K562 (cell line): ENCODE measurements at regions not wholly inside any gene's neighbourhood (a gene's known extent, or its start where the extent isn't known, plus 50 kb on each side); places are given as distances from the start of the nearest gene placed in this dataset.
"Not testable (repeated sequence)": the region's sequence is repeated elsewhere in the genome, so short reads cannot be mapped to it uniquely, and the experiment has no call there.

Experiments
- CHD1 ChIP-seq: fragments of 200-600 bp; sonication (generic); IDR thresholded peaks from one replicate; pipeline ENCODE4 v1.6.1; 2012; ENCODE audit warnings: mild to moderate bottlenecking, moderate library complexity, low read length, inconsistent platforms
- CTCF ChIP-seq, 3 experiments: IDR thresholded peaks in 2 of 3; conservative IDR thresholded peaks in 1 of 3; 2 replicates each; pipeline ENCODE4 v1.5.1; 2011 to 2012; ENCODE audit warnings: low read length in 3 of 3, mild to moderate bottlenecking in 3 of 3, control low read depth in 2 of 3, improper control_type of control experiment in 1 of 3, inconsistent platforms in 1 of 3, low read depth in 1 of 3, mixed read lengths in 1 of 3, moderate library complexity in 1 of 3; ENCODE audit not compliant: insufficient read depth in 2 of 3
- MYNN ChIP-seq, 2 experiments: sonication (generic); formaldehyde crosslinking in 1 of 2; IDR thresholded peaks; 2 replicates each; pipeline versions ENCODE4 v1.5.0 to v1.6.1; 2016 to 2020; ENCODE audit warnings: antibody characterized with exemption in 1 of 2, missing genetic modification reagents in 1 of 2
- PPARD ChIP-seq: fragments of 250-450 bp; sonication (Bioruptor Pico); IDR thresholded peaks from 2 replicates; pipeline ENCODE4 v1.8.0; 2022; ENCODE audit warnings: inconsistent platforms, mild to moderate bottlenecking, moderate library complexity
- ZBTB7A ChIP-seq: IDR thresholded peaks from 2 replicates; pipeline ENCODE4 v1.6.1; 2011; ENCODE audit warnings: low read depth, mild to moderate bottlenecking, low read length, moderate library complexity, borderline replicate concordance; ENCODE audit not compliant: control insufficient read depth

GRCh38 chr11:3467599-3467998 lies 88.7 kb upstream of the ZNF195 start:
- not testable (repeated sequence) for TF ChIP-seq ZBTB7A; PPARD (CRISPR knock-in tag); CTCF (IDR thresholded peaks at IDR 0.05 in 2 of 3, conservative IDR thresholded peaks at IDR 0.05 in 1 of 3; ENCODE audit: insufficient read depth in 2 of 3, low read depth in 1 of 3, low read length in 3 of 3); CHD1; MYNN (IDR thresholded peaks at IDR 0.05); MYNN (CRISPR knock-in tag; IDR thresholded peaks at IDR 0.05)
